GM21528 (cell line): ENCODE measurements at regions not wholly inside any gene's neighbourhood (a gene's known extent, or its start where the extent isn't known, plus 50 kb on each side); places are given as distances from the start of the nearest gene placed in this dataset.

ENCODE experiments used
- ATAC-seq: cut with Tn5 transposase; IDR thresholded peaks from one replicate; pipeline ENCODE4 v1.9.1; 2021; ENCODE audit warnings: mild to moderate bottlenecking, moderate library complexity; ENCODE audit not compliant: unreplicated experiment, low FRiP score

DNA sequence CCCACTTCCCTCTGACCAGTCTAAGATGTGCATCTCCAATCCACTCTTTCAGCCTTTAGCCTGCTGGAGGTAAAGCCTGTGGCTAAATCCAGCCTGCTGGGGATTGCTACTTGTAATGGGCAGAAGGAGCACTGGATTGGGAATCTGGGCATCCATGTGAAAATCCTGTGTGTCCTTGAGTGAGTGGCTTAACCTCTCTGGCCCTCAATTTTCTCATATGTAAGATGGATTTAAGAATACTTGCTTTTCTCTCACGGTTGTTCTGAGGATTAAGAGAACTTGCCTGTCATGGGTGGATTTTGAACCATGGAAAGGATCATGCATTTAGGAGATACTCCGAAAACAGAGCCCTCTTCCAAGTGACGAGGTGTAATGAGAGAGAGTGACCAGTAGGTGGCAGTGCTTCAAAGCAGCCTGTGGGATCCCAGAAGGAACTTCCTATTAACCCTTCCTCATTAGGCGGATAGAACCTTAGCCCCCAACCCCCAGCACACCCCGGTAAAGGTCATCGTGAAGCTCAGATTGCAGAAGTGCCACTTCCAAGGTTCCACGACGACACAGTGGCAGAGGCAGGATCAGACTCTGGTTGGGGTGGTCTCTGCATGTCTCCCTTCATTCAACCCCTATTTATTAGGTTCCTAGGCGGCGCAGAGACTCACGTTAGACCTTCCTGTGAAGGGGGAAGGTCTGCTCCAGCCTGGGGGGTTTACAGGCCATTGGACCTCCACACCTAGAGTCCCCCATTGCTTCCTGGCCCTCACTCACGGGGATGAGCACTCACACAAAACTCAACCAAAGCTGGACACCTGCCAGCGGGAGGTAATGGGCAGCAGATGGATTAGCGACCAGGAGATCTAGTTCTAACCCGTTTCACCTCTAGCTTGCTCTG lies 68.7 kb upstream of the ZNF618 start:
- ATAC-seq: peak; percentile 68

GRCh38 chr9:113808391-113809358 lies 67.4 kb upstream of the ZNF618 start:
- ATAC-seq: no peak

DNA sequence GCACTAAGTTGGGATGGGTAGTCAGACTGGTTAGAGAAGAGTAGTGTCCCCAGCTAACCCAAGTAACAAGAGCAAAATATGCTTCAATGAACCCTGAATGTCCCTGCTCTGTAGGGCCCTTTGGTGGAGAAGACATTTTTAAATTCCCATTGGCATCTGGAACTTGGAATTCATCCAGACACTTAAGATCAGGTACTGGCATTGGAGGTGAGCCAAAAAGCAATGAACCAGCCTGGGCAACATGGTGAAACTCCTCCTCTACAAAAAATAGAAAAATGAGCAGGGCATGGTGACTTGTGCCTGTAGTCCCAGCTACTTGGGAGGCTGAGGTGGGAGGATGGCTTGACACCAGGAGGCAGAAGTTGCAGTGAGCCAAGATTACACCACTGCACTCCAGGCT lies 58.9 kb upstream of the ZNF618 start:
- no peak for ATAC-seq

GRCh38 chr9:113818391-113818790 lies 57.7 kb upstream of the ZNF618 start:
- ATAC-seq: no peak

DNA sequence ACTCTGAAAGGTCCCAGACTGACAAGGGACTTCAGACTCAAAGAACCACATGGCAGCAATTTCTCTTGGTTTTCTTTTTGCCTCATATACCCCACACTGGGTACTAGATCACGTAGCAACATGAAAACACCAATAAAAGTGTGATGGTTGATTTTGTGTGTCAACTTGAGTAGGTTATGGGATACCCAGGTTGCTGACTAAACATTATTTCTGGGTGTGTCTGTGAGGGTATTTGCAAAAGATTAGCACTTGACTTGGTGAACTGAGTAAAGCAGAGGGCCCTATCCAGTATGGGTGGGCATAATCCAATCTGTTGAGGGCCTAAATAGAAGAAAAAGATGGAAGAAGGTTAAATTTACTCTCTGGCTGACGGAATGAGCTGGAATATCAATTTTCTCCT lies 53.8 kb upstream of the ZNF618 start:
- ATAC-seq: no peak

GRCh38 chr9:113823421-113823820 lies 52.7 kb upstream of the ZNF618 start:
- ATAC-seq: no peak
